ENCODE measurements at regions not wholly inside any gene's neighbourhood (a gene's known extent, or its start where the extent isn't known, plus 50 kb on each side); places are given as distances from the start of the nearest gene placed in this dataset.

DNA sequence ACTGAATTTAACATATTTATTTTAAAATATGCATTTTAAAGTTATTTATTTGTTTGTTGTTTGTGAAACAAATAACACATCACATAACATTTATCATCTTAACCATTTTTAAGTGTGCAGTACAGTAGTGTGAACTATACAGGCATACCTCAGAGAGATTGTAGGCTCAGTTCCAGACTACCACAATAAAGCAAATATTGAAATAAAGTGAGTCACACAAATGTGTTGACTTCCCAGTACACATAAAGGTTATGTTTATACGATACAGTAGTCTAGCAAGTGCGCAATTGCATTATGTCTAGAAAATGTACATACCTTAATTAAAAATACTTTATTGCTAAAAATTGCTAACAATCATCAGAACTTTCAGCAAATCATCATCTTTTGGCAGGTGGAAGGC, 739.4 kb upstream of the ADGRL4 start:
- TF ChIP-seq, protein P1, sequence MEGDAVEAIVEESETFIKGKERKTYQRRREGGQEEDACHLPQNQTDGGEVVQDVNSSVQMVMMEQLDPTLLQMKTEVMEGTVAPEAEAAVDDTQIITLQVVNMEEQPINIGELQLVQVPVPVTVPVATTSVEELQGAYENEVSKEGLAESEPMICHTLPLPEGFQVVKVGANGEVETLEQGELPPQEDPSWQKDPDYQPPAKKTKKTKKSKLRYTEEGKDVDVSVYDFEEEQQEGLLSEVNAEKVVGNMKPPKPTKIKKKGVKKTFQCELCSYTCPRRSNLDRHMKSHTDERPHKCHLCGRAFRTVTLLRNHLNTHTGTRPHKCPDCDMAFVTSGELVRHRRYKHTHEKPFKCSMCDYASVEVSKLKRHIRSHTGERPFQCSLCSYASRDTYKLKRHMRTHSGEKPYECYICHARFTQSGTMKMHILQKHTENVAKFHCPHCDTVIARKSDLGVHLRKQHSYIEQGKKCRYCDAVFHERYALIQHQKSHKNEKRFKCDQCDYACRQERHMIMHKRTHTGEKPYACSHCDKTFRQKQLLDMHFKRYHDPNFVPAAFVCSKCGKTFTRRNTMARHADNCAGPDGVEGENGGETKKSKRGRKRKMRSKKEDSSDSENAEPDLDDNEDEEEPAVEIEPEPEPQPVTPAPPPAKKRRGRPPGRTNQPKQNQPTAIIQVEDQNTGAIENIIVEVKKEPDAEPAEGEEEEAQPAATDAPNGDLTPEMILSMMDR (IDR thresholded peaks at IDR 0.05; ENCODE audit: poor library complexity, severe bottlenecking), result no peak
- TF ChIP-seq, protein P2, sequence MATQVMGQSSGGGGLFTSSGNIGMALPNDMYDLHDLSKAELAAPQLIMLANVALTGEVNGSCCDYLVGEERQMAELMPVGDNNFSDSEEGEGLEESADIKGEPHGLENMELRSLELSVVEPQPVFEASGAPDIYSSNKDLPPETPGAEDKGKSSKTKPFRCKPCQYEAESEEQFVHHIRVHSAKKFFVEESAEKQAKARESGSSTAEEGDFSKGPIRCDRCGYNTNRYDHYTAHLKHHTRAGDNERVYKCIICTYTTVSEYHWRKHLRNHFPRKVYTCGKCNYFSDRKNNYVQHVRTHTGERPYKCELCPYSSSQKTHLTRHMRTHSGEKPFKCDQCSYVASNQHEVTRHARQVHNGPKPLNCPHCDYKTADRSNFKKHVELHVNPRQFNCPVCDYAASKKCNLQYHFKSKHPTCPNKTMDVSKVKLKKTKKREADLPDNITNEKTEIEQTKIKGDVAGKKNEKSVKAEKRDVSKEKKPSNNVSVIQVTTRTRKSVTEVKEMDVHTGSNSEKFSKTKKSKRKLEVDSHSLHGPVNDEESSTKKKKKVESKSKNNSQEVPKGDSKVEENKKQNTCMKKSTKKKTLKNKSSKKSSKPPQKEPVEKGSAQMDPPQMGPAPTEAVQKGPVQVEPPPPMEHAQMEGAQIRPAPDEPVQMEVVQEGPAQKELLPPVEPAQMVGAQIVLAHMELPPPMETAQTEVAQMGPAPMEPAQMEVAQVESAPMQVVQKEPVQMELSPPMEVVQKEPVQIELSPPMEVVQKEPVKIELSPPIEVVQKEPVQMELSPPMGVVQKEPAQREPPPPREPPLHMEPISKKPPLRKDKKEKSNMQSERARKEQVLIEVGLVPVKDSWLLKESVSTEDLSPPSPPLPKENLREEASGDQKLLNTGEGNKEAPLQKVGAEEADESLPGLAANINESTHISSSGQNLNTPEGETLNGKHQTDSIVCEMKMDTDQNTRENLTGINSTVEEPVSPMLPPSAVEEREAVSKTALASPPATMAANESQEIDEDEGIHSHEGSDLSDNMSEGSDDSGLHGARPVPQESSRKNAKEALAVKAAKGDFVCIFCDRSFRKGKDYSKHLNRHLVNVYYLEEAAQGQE (IDR thresholded peaks at IDR 0.05; ENCODE audit: borderline replicate concordance), result no peak
- no peak for TF ChIP-seq EZH2 (IDR thresholded peaks at IDR 0.05; ENCODE audit: borderline replicate concordance, insufficient read depth, low read length, poor library complexity, severe bottlenecking)
- TF ChIP-seq TAF1 (IDR thresholded peaks at IDR 0.05; ENCODE audit: low read depth), result no peak
- no peak for TF ChIP-seq POLR2AphosphoS5 (IDR thresholded peaks at IDR 0.05)

Data from neural cell (in vitro differentiated cells).